Erythroblast (primary cell): ENCODE measurements at regions not wholly inside any gene's neighbourhood (a gene's known extent, or its start where the extent isn't known, plus 50 kb on each side); places are given as distances from the start of the nearest gene placed in this dataset.

Source experiments
- GATA1 ChIP-seq: IDR thresholded peaks from 2 replicates; pipeline ENCODE4 v1.6.1; 2011; ENCODE audit warnings: low read depth, mild to moderate bottlenecking, control low read depth, low read length, moderate library complexity
- POLR2A ChIP-seq: IDR thresholded peaks from 2 replicates; pipeline ENCODE4 v1.6.1; 2011; ENCODE audit warnings: mild to moderate bottlenecking, low read length

GRCh38 chr13:109396266-109396665 is 390.1 kb downstream of the IRS2 start:
- TF ChIP-seq POLR2A (no peak), GATA1 (no peak)
